Stomach (tissue), 8 donors: ENCODE measurements at regions not wholly inside any gene's neighbourhood (a gene's known extent, or its start where the extent isn't known, plus 50 kb on each side); places are given as distances from the start of the nearest gene placed in this dataset.

Source experiments
- DNase-seq, 2 donors: peaks; one replicate each; pipeline versions ENCODE4 v3.0.0 to v3.0.0-alpha.2; 2013 to 2019
- H3K27ac ChIP-seq, 5 donors: fragments of 200-600 bp in 4 of 5; sonication (generic) in 4 of 5; one replicate each; pipeline ENCODE4 v1.5.1; 2013 to 2019; ENCODE audit warnings: mild to moderate bottlenecking in 1 of 5, moderate library complexity in 1 of 5
- H3K27me3 ChIP-seq, 3 donors: fragments of 200-600 bp; sonication (generic); one replicate each; pipeline ENCODE4 v1.5.1; 2017 to 2019; ENCODE audit warnings: mixed run types in 1 of 3
- H3K36me3 ChIP-seq, 4 donors: fragments of 200-600 bp; sonication (generic); 1 replicate in 3 of 4; 2 replicates in 1 of 4; pipeline ENCODE4 v1.5.1; 2016 to 2019
- H3K4me1 ChIP-seq, 4 donors: fragments of 200-600 bp; sonication (generic); one replicate each; pipeline ENCODE4 v1.5.1; 2016 to 2019
- H3K4me3 ChIP-seq, 4 donors: fragments of 200-600 bp; sonication (generic) in 3 of 4; one replicate each; pipeline ENCODE4 v1.5.1; 2016 to 2019; ENCODE audit warnings: mild to moderate bottlenecking in 1 of 4
- H3K9me3 ChIP-seq, 4 donors: fragments of 200-600 bp; sonication (generic); one replicate each; pipeline ENCODE4 v1.5.1; 2016 to 2019
- CTCF ChIP-seq, 7 experiments: fragments of 450-650 bp in 4 of 7; fragments of 200-600 bp in 3 of 7; sonication (generic) in 3 of 7; IDR thresholded peaks; one replicate each; pipeline ENCODE4 v1.5.1; 2016 to 2019; ENCODE audit warnings: antibody characterized with exemption in 7 of 7, control low read depth in 2 of 7, mild to moderate bottlenecking in 1 of 7
- EP300 ChIP-seq: sonication (generic); formaldehyde crosslinking; IDR thresholded peaks from one replicate; pipeline ENCODE4 v1.6.1; 2017; ENCODE audit warnings: antibody characterized with exemption
- POLR2A ChIP-seq, 4 donors: fragments of 450-650 bp; IDR thresholded peaks; one replicate each; pipeline ENCODE4 v1.6.1; 2016; ENCODE audit warnings: antibody characterized with exemption in 4 of 4, control low read depth in 2 of 4, mild to moderate bottlenecking in 1 of 4, moderate library complexity in 1 of 4
- POLR2AphosphoS5 ChIP-seq, 3 donors: sonication (generic); formaldehyde crosslinking; IDR thresholded peaks; one replicate each; pipeline ENCODE4 v1.6.1; 2016; ENCODE audit warnings: antibody characterized with exemption in 3 of 3
- WGBS, 5 donors: extraction: QIAGEN DNeasy Blood & Tissue Kit in 3 of 5; methylation state at CpG; one replicate each; pipeline versions ENCODE4 v1.1.5 to v1.1.7; 2013 to 2018; 5-methylcytosine and 5-hydroxymethylcytosine counted together
- intact Hi-C: fragments of 100-400 bp; cut with DNase I; formaldehyde crosslinking; loops from one replicate; pipeline ENCODE4 v1.15.1; 2023; ENCODE audit warnings: low total_unique reads
- donor health status: healthy with polysubstance abuse.
- donor health status: Bipolar disorder and iron deficiency.
- donor health status: healthy.

DNA sequence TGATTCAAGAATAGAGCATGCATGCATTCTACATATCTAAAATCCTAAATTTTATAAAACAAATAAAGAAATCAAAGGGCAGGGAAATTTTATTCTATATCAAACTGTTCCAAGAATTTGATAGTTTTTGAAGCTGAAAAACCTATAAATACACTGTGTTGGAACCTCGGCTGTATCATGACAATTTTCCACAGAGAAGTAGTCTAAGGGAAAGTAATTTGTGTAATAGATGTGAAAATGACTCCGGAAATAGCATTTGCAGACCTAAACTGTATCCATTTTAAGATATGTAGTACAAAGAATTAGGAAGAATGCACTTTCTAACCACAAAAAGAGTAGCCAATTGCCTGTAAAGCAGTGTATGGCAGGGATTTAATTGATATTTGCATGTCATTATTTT, 112.5 kb upstream of the WDR17 start:
- no peaks in the 10 kb centered on the region for H3K27me3 ChIP-seq
- TF ChIP-seq POLR2AphosphoS5 (IDR thresholded peaks at IDR 0.05) (no peak), CTCF (IDR thresholded peaks at IDR 0.05) (no peak), EP300 (no peak), POLR2A (IDR thresholded peaks at IDR 0.05) (no peak)
- intact Hi-C loops, result no loop called here
- H3K4me3 ChIP-seq, result no peak overlapping the region
- no peak overlapping the region for H3K27ac ChIP-seq
- H3K36me3 ChIP-seq, result no peaks in the 10 kb centered on the region
- DNase-seq, result no peak
- no peaks in the 10 kb centered on the region for H3K9me3 ChIP-seq
- H3K4me1 ChIP-seq, result no peaks in the 10 kb centered on the region
- WGBS, 5 donors, result 84 to 94% (median 91%) methylated on average over 2 of the region's 2 CpGs

- Histone ChIP-seq H3K36me3 (no peaks in the 10 kb centered on the region), H3K9me3 (no peaks in the 10 kb centered on the region), H3K4me3 (no peak overlapping the region), H3K27ac (no peak overlapping the region), H3K4me1 (no peaks in the 10 kb centered on the region), H3K27me3 (no peaks in the 10 kb centered on the region)
- 75 to 87% (median 84%) methylated on average over 5 of the region's 5 CpGs for WGBS, 5 donors
- intact Hi-C loops, result no loop called here
- TF ChIP-seq POLR2AphosphoS5 (IDR thresholded peaks at IDR 0.05), result no peak
- no peak for TF ChIP-seq CTCF (IDR thresholded peaks at IDR 0.05)
- no peak for TF ChIP-seq EP300
- TF ChIP-seq POLR2A (IDR thresholded peaks at IDR 0.05), result no peak
- DNase-seq, result no peak
Observed at GRCh38 chr4:175953960-175954521, 111.6 kb upstream of the WDR17 start.

- H3K4me1 ChIP-seq, result no peaks in the 10 kb centered on the region
- TF ChIP-seq POLR2A (IDR thresholded peaks at IDR 0.05) (no peak), EP300 (no peak), POLR2AphosphoS5 (IDR thresholded peaks at IDR 0.05) (no peak), CTCF (IDR thresholded peaks at IDR 0.05) (no peak)
- intact Hi-C loops, result no loop called here
- H3K27me3 ChIP-seq, result no peaks in the 10 kb centered on the region
- H3K4me3 ChIP-seq, result no peak overlapping the region
- WGBS, 5 donors, result 44 to 59% (median 52%) methylated on average over 3 of the region's 3 CpGs
- H3K27ac ChIP-seq, result no peak overlapping the region
- H3K9me3 ChIP-seq, result no peaks in the 10 kb centered on the region
- DNase-seq, result peak; percentile 30 to 32
- H3K36me3 ChIP-seq, result no peaks in the 10 kb centered on the region
Observed at GRCh38 chr4:175954685-175955084, 111.0 kb upstream of the WDR17 start.

- intact Hi-C loops, result no loop called here
- DNase-seq, result no peak
- no peak for TF ChIP-seq CTCF (IDR thresholded peaks at IDR 0.05)
- H3K9me3 ChIP-seq, result no peaks in the 10 kb centered on the region
- H3K27me3 ChIP-seq, result no peaks in the 10 kb centered on the region
- no peaks in the 10 kb centered on the region for H3K36me3 ChIP-seq
- H3K4me1 ChIP-seq, result no peaks in the 10 kb centered on the region
- no peak overlapping the region for H3K27ac ChIP-seq
- 63 to 78% (median 73%) methylated on average over 4 of the region's 4 CpGs for WGBS, 5 donors
- no peak overlapping the region for H3K4me3 ChIP-seq
Observed at GRCh38 chr4:175961604-175962003, 104.0 kb upstream of the WDR17 start.
